KMS-11 (cell line): ENCODE measurements at regions not wholly inside any gene's neighbourhood (a gene's known extent, or its start where the extent isn't known, plus 50 kb on each side); places are given as distances from the start of the nearest gene placed in this dataset.

Experiments
- H2AFZ ChIP-seq: fragments of 200-600 bp; sonication (generic); 2 replicates; pipeline ENCODE4 v1.6.1; 2016; ENCODE audit warnings: antibody characterized with exemption, mixed run types, low read depth
- H3K27ac ChIP-seq: fragments of 200-600 bp; sonication (generic); 2 replicates; pipeline ENCODE4 v1.6.1; 2016; ENCODE audit warnings: mild to moderate bottlenecking, mixed run types
- H3K27me3 ChIP-seq: fragments of 200-600 bp; sonication (generic); 2 replicates; pipeline ENCODE4 v1.6.1; 2017; ENCODE audit warnings: mild to moderate bottlenecking, low read depth, mixed run types, moderate library complexity; ENCODE audit not compliant: insufficient read depth
- H3K36me3 ChIP-seq: fragments of 200-600 bp; sonication (generic); 2 replicates; pipeline ENCODE4 v1.6.1; 2017; ENCODE audit warnings: mild to moderate bottlenecking, mixed run types; ENCODE audit not compliant: insufficient read depth
- H3K4me1 ChIP-seq: fragments of 200-600 bp; sonication (generic); 2 replicates; pipeline ENCODE4 v1.6.1; 2016; ENCODE audit warnings: mild to moderate bottlenecking, low read depth, mixed run types; ENCODE audit not compliant: poor library complexity, severe bottlenecking
- H3K4me2 ChIP-seq: fragments of 200-600 bp; sonication (generic); 2 replicates; pipeline ENCODE4 v1.7.0; 2016; ENCODE audit warnings: mild to moderate bottlenecking, mixed run types
- H3K4me3 ChIP-seq: fragments of 200-600 bp; sonication (generic); IDR thresholded peaks from 2 replicates; pipeline ENCODE4 v1.6.1; 2017; ENCODE audit warnings: low read depth, low read length, mixed read lengths; ENCODE audit not compliant: insufficient read depth
- H3K79me2 ChIP-seq: fragments of 200-600 bp; sonication (generic); 2 replicates; pipeline ENCODE4 v1.6.1; 2016; ENCODE audit warnings: low read depth, mixed run types; ENCODE audit not compliant: insufficient read depth
- H3K9ac ChIP-seq: fragments of 200-600 bp; sonication (generic); 2 replicates; pipeline ENCODE4 v1.6.1; 2016; ENCODE audit warnings: mild to moderate bottlenecking, mixed run types
- H4K20me1 ChIP-seq: fragments of 200-600 bp; sonication (generic); 2 replicates; pipeline ENCODE4 v1.6.1; 2016; ENCODE audit warnings: mild to moderate bottlenecking, mixed run types; ENCODE audit not compliant: insufficient read depth
- CTCF ChIP-seq: fragments of 200-600 bp; sonication (generic); conservative IDR thresholded peaks from 2 replicates; pipeline ENCODE4 v1.6.1; 2017; ENCODE audit warnings: low read depth, mild to moderate bottlenecking, antibody characterized with exemption, low read length, moderate library complexity, mixed read lengths

GRCh38 chr11:104812103-104812788 lies 86.0 kb downstream of the CASP12 start:
- Histone ChIP-seq H3K4me2 (no peak overlapping the region), H3K36me3 (no peaks in the 10 kb centered on the region), H3K79me2 (no peaks in the 10 kb centered on the region), H4K20me1 (no peaks in the 10 kb centered on the region), H3K9ac (no peak overlapping the region), H3K4me1 (no peaks in the 10 kb centered on the region), H3K27me3 (no peaks in the 10 kb centered on the region), H3K27ac (no peak overlapping the region), H2AFZ (no peak overlapping the region), H3K4me3 (no peak overlapping the region)
- no peak for TF ChIP-seq CTCF

GRCh38 chr11:104803776-104804175 lies 94.5 kb downstream of the CASP12 start:
- H2AFZ ChIP-seq, result no peak overlapping the region

GRCh38 chr11:104799251-104799650 lies 99.0 kb downstream of the CASP12 start:
- TF ChIP-seq CTCF, result no peak
- Histone ChIP-seq H4K20me1 (no peaks in the 10 kb centered on the region), H3K4me1 (peaks cover 16% of the 10 kb centered on the region), H2AFZ (no peak overlapping the region; the same call in 1 of the 2 replicates), H3K79me2 (no peaks in the 10 kb centered on the region), H3K4me3 (no peak overlapping the region), H3K9ac (no peak overlapping the region; the same call in 1 of the 2 replicates), H3K27me3 (no peaks in the 10 kb centered on the region), H3K4me2 (peak overlapping the region; percentile 76), H3K36me3 (no peaks in the 10 kb centered on the region), H3K27ac (no peak overlapping the region; the same call in 1 of the 2 replicates)

More at GRCh38 chr11:104803776-104804175, 94.5 kb downstream of the CASP12 start:
- Histone ChIP-seq H3K4me2 (no peak overlapping the region), H3K36me3 (no peaks in the 10 kb centered on the region), H3K9ac (no peak overlapping the region), H3K27ac (no peak overlapping the region), H3K27me3 (no peaks in the 10 kb centered on the region), H4K20me1 (no peaks in the 10 kb centered on the region), H3K79me2 (no peaks in the 10 kb centered on the region), H3K4me1 (peaks cover 10% of the 10 kb centered on the region), H3K4me3 (no peak overlapping the region)
- TF ChIP-seq CTCF, result no peak

GRCh38 chr11:104798789-104799188 lies 99.5 kb downstream of the CASP12 start:
- H3K4me2 ChIP-seq, result peak overlapping the region; percentile 76
- no peaks in the 10 kb centered on the region for H4K20me1 ChIP-seq
- TF ChIP-seq CTCF, result no peak
- peak overlapping the region; percentile 37; the same call in 1 of the 2 replicates for H3K9ac ChIP-seq
- no peak overlapping the region for H3K4me3 ChIP-seq
- H2AFZ ChIP-seq, result peak overlapping the region; percentile 64
- no peak overlapping the region; the same call in 1 of the 2 replicates for H3K27ac ChIP-seq
- no peaks in the 10 kb centered on the region for H3K79me2 ChIP-seq
- no peaks in the 10 kb centered on the region for H3K36me3 ChIP-seq
- no peaks in the 10 kb centered on the region for H3K27me3 ChIP-seq
- peaks cover 16% of the 10 kb centered on the region for H3K4me1 ChIP-seq
